ES-I3 (cell line): ENCODE measurements at regions not wholly inside any gene's neighbourhood (a gene's known extent, or its start where the extent isn't known, plus 50 kb on each side); places are given as distances from the start of the nearest gene placed in this dataset.
"Not testable (repeated sequence)": the region's sequence is repeated elsewhere in the genome, so short reads cannot be mapped to it uniquely, and the experiment has no call there.

Experiments used
- H3K36me3 ChIP-seq: 2 replicates; pipeline ENCODE4 v1.6.1; 2013; ENCODE audit warnings: mild to moderate bottlenecking, low read length, control low read depth, moderate library complexity; ENCODE audit not compliant: insufficient read depth
- H3K4me1 ChIP-seq: 2 replicates; pipeline ENCODE4 v1.6.1; 2013; ENCODE audit warnings: mild to moderate bottlenecking, control low read depth, low read length; ENCODE audit not compliant: insufficient read depth
- H3K9ac ChIP-seq: 2 replicates; pipeline ENCODE4 v1.6.1; 2013; ENCODE audit warnings: low read depth, mild to moderate bottlenecking, low read length, moderate library complexity
- H3K9me3 ChIP-seq: 2 replicates; pipeline ENCODE4 v1.6.1; 2013; ENCODE audit warnings: mild to moderate bottlenecking, low read length, moderate library complexity; ENCODE audit not compliant: control insufficient read depth, insufficient read depth

DNA sequence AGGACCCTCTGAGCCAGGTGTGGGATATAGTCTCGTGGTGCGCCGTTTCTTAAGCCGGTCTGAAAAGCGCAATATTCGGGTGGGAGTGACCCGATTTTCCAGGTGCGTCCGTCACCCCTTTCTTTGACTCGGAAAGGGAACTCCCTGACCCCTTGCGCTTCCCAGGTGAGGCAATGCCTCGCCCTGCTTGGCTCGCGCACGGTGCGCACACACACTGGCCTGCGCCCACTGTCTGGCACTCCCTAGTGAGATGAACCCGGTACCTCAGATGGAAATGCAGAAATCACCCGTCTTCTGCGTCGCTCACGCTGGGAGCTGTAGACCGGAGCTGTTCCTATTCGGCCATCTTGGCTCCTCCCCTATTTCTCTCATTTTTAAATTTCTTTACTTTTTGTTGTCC lies 562.4 kb upstream of the RAB6C start:
- H3K4me1 ChIP-seq, H3K9me3 ChIP-seq, H3K36me3 ChIP-seq: not testable (repeated sequence)
- peak overlapping the region; percentile 20; the same call in 1 of the 2 replicates for H3K9ac ChIP-seq

DNA sequence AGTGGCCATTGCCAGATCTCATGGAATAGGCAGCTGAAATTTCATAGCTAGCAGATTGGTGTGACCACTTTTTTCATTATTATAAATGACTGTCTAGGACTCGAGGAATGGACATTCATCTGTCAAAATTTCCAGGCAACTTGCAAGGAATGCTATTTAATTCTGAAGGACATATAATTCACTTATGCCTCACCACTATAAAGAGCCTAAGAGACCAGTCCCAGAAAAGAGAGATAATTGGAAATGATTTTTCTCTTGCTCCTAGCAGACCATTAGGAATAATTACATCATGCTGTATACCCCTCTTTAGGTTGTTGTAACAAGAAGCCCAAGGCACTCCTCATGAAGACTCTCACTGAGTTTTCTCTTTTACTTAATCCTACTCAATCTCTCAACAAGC lies 557.4 kb upstream of the RAB6C start:
- H3K9me3 ChIP-seq = no peaks in the 10 kb centered on the region
- H3K4me1 ChIP-seq = no peaks in the 10 kb centered on the region
- no peak overlapping the region for H3K9ac ChIP-seq
- no peaks in the 10 kb centered on the region for H3K36me3 ChIP-seq

GRCh38 chr2:129428086-129428660 lies 551.3 kb upstream of the RAB6C start:
- no peaks in the 10 kb centered on the region for H3K9me3 ChIP-seq
- no peaks in the 10 kb centered on the region for H3K4me1 ChIP-seq
- H3K36me3 ChIP-seq = no peaks in the 10 kb centered on the region
- no peak overlapping the region for H3K9ac ChIP-seq

DNA sequence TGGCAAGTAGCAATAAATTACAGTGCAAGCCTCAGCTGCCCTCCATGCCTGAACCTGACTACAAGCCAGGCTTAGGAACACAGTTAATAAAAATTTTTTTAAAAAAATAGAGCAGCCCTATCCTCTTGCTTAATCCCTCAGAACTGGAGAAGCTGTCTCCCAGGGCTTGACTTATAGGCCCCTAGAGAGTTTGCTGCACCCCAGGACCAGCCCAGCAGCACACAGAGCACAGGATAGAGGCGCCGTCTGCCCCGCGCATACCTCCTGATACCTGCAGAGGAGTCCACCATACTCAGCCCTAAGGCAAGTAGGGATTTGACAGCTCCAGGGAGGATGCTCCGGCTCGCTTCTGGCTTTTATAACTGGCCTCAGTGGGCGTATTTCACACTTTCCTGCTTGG lies 548.6 kb upstream of the RAB6C start:
- H3K4me1 ChIP-seq = no peaks in the 10 kb centered on the region
- no peak overlapping the region for H3K9ac ChIP-seq
- H3K9me3 ChIP-seq = no peaks in the 10 kb centered on the region
- no peaks in the 10 kb centered on the region for H3K36me3 ChIP-seq

DNA sequence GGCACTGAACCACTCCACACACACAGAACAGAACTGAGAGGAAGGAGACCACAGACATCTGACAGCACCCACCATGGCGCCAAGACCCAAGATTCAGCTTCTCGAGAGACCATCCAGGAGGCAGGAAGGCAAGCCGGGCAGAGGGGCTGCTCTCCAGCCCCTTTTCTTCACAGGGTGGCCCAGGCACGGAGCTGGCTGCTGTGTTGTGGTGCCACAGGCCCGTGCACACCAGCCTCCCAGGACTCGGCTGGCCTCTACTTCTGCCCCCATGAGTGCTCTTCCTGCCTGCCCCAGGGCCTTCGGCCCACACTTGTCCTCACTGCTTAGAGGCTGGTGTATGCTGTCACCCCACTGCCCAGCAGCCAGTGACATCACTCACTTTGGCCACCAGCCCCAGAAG lies 547.6 kb upstream of the RAB6C start:
- Histone ChIP-seq H3K9me3 (no peaks in the 10 kb centered on the region), H3K36me3 (no peaks in the 10 kb centered on the region), H3K4me1 (no peaks in the 10 kb centered on the region), H3K9ac (no peak overlapping the region)

DNA sequence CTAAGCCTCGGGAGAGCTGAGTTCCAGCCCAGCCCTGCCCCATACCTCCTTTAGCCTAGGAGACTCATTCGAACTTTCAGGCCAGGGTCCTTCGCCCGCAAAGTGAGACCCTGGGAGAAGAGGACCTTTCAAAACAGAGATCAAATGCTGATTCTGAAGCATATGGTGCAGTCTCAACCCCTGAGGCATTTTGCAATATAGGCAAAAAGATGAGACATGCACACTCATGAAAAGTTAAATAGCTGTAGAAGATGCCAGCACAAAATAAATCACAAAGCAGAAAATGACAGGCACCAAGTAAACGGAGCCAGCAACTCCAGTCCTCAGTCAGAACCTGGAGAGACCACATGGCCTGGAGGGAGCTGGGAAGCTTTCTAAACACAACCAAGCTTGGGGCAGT lies 542.7 kb upstream of the RAB6C start:
- no peaks in the 10 kb centered on the region for H3K4me1 ChIP-seq
- H3K36me3 ChIP-seq = no peaks in the 10 kb centered on the region
- H3K9ac ChIP-seq = no peak overlapping the region
- no peaks in the 10 kb centered on the region for H3K9me3 ChIP-seq

GRCh38 chr2:129437725-129438124 lies 541.7 kb upstream of the RAB6C start:
- no peaks in the 10 kb centered on the region for H3K9me3 ChIP-seq
- no peaks in the 10 kb centered on the region for H3K4me1 ChIP-seq
- no peaks in the 10 kb centered on the region for H3K36me3 ChIP-seq
- H3K9ac ChIP-seq = no peak overlapping the region

DNA sequence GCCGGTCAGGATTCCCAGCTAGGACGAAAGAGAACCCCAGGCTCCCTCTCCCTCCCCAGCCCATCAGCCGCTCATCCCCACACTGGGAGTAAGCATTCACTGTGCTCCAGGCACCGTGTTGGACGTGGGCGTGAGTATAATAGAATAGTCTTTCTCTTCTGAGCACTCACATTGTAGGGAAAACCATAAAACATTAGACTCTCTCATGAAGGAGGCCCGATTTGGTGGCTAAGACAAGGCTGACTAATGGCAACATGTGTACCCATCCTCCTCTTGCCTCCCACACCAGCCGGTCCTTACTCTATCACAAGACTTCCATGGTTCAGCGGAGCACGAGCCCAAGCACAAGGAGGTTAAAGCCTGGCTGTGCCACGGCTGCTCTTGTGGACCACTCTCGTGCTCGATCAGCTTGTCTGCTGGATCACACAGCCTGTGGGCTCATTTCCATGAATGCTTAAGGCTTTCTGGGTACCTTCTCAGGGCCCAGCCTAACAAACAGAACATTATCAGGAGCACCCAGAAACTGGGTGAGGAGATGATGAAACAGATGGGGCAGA lies 540.9 kb upstream of the RAB6C start:
- no peaks in the 10 kb centered on the region for H3K4me1 ChIP-seq

DNA sequence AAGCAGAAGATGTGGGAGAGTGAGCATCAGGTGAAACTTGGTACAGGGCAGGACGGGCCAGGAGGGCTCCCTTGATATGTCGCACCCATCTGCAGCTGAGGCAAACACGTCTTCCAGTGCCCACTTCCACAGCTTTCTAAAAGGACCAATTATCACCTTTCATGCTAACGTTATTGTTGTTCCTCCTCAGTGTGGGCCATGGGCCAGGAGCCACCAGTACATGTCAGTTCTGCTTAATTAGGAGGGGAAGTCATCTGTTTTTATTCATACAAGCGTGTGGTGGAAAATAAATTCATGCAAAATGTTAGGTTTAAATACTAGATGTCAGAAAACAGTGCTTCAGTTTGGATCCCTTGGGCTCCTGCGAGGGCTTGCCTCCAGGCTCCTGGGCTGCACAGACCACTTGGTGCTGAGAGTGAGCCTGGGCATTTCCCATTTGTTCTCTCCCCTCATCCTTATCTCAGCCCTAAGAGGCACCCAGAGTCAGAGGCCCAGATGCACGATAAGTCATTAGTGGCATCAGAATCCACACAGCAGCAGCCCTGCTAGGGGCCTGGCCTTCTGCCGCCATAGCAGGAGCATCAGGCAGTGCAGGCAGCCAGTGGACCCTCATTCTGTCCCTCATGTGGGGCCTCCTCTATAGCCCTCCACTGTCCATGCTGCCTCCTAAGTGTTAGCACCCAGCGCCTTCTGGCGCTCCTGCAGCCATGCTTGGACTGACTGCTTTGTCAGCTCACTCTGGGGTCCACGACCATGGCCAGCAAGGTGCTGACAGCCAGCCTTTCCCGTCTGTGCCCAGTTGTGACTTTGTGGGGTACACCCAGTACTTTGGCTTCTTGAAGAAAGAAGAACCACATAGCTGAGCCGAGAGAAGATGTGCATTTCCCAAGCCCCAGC lies 539.8 kb upstream of the RAB6C start:
- Histone ChIP-seq H3K9ac (no peak overlapping the region), H3K36me3 (no peaks in the 10 kb centered on the region), H3K4me1 (no peaks in the 10 kb centered on the region), H3K9me3 (no peaks in the 10 kb centered on the region)

More for the DNA sequence above, 540.9 kb upstream of the RAB6C start:
- H3K9me3 ChIP-seq = no peaks in the 10 kb centered on the region
- H3K9ac ChIP-seq = no peak overlapping the region
- no peaks in the 10 kb centered on the region for H3K36me3 ChIP-seq

- Histone ChIP-seq H3K9ac (no peak overlapping the region), H3K36me3 (no peaks in the 10 kb centered on the region), H3K9me3 (no peaks in the 10 kb centered on the region), H3K4me1 (no peaks in the 10 kb centered on the region)
Observed at GRCh38 chr2:129441610-129442009, 537.9 kb upstream of the RAB6C start.

GRCh38 chr2:129443235-129443864 lies 536.1 kb upstream of the RAB6C start:
- Histone ChIP-seq H3K4me1 (no peaks in the 10 kb centered on the region), H3K9ac (no peak overlapping the region), H3K9me3 (no peaks in the 10 kb centered on the region), H3K36me3 (no peaks in the 10 kb centered on the region)

DNA sequence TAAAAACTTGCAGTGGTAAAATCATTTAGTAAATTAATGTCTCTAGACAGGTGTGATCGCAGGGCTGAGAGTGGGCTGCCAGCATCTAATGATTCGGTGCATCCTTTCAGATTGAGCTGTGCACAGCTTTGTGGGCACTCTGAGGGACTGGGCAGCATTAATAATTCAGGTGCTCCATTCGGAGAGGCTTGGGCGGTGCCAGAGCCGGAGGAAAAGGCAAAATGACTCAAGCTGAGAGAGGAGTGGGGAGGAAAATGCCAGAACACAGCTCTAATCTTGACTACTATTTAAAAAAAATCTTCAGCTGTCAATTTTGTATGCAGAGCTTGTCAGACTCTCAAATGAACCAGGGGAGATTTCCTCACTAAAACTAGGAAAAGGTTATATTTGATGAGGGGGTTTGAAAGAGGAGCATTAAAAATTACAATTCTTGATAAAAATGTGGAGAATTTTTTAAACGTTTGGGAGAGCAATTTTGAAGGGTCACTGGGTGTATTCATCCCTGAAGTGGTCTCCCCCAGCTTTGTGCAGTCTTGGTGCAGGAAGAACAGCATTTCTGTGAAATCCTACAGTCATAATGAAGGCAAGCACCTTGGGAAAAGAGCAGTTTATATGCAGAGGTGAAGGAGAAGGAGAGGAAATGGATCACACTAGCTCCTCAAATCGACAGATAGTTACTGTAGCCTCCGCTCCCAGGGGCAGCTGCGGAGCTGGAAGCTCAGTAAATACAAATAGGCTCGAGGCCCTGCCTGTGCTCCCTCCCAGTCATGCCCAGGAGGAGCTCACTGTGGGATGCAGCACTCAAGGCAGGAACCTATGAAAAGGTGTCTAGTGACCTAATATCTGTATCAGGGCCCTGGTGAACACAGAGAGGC lies 535.4 kb upstream of the RAB6C start:
- Histone ChIP-seq H3K36me3 (no peaks in the 10 kb centered on the region), H3K9ac (no peak overlapping the region), H3K9me3 (no peaks in the 10 kb centered on the region), H3K4me1 (no peaks in the 10 kb centered on the region)

DNA sequence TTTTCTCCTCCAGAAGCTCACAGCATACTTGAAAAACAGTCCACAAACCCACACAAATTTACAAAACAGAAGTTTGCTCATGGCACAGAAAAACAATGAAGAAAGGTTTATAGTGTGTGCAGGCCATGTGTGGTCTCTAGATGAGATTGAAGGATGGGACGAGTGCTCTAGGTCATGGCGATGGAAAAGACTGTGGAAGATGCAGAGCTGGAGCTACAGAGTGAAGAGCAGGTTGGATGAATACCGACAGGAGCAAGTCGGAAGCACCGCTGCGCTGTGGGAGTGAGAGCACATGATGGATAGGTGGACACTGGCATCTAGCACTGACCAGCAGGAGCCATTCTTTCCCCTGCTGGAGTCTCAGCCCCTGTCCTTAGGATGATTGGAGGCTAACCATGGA lies 534.7 kb upstream of the RAB6C start:
- H3K9me3 ChIP-seq = no peaks in the 10 kb centered on the region
- H3K9ac ChIP-seq = no peak overlapping the region
- H3K4me1 ChIP-seq = no peaks in the 10 kb centered on the region
- H3K36me3 ChIP-seq = no peaks in the 10 kb centered on the region

GRCh38 chr2:129456691-129457090 lies 522.8 kb upstream of the RAB6C start:
- no peak overlapping the region for H3K9ac ChIP-seq
- H3K4me1 ChIP-seq = no peaks in the 10 kb centered on the region
- no peaks in the 10 kb centered on the region for H3K9me3 ChIP-seq
- no peaks in the 10 kb centered on the region for H3K36me3 ChIP-seq
